Kidney (tissue), 13 donors: ENCODE measurements at regions not wholly inside any gene's neighbourhood (a gene's known extent, or its start where the extent isn't known, plus 50 kb on each side); places are given as distances from the start of the nearest gene placed in this dataset.

Experiments used
- DNase-seq, 5 donors: peaks; one replicate each; pipeline ENCODE4 v3.0.0-alpha.2; 2013 to 2020
- FAIRE-seq: peaks from 2 replicates; lab custom pipeline; 2012; peaks lifted over from hg19 to GRCh38; lab: Jason Lieb, UNC
- H3K27ac ChIP-seq, 2 donors: one replicate each; pipeline ENCODE4 v1.7.0; 2013; ENCODE audit warnings: low read depth in 2 of 2, low read length in 2 of 2, inconsistent platforms in 1 of 2
- H3K27me3 ChIP-seq: one replicate; pipeline ENCODE4 v1.7.1; 2013; ENCODE audit warnings: low read length, inconsistent platforms; ENCODE audit not compliant: control insufficient read depth, insufficient read depth
- H3K36me3 ChIP-seq, 3 donors: one replicate each; pipeline versions ENCODE4 v1.7.0 to v1.7.1; 2013; ENCODE audit warnings: low read length in 3 of 3, control low read depth in 1 of 3, inconsistent platforms in 1 of 3; ENCODE audit not compliant: insufficient read depth in 3 of 3, control insufficient read depth in 2 of 3
- H3K4me1 ChIP-seq, 3 donors: one replicate each; pipeline versions ENCODE4 v1.7.0 to v1.7.1; 2013; ENCODE audit warnings: low read length in 3 of 3, inconsistent platforms in 1 of 3, low read depth in 1 of 3; ENCODE audit not compliant: control insufficient read depth in 2 of 3, insufficient read depth in 2 of 3
- H3K4me3 ChIP-seq, 3 donors: one replicate each; pipeline versions ENCODE4 v1.7.0 to v1.8.1; 2013; ENCODE audit warnings: low read length in 3 of 3, control low read depth in 1 of 3, inconsistent platforms in 1 of 3
- H3K9ac ChIP-seq, 3 donors: one replicate each; pipeline versions ENCODE4 v1.7.0 to v1.7.1; 2013; ENCODE audit warnings: low read length in 3 of 3, control low read depth in 1 of 3, inconsistent platforms in 1 of 3
- H3K9me3 ChIP-seq, 3 donors: one replicate each; pipeline versions ENCODE4 v1.7.0 to v1.7.1; 2013; ENCODE audit warnings: low read length in 3 of 3, control low read depth in 1 of 3, inconsistent platforms in 1 of 3; ENCODE audit not compliant: control insufficient read depth in 2 of 3, insufficient read depth in 1 of 3
- intact Hi-C: fragments of 100-400 bp; cut with DNase I; formaldehyde crosslinking; loops from one replicate; pipeline ENCODE4 v1.11.1; 2022
- TF ChIP-seq, protein P1 (sequence below): IDR thresholded peaks from 3 replicates; pipeline ENCODE4 v1.5.1; 2012; ENCODE audit warnings: mild to moderate bottlenecking, moderate library complexity, borderline replicate concordance; ENCODE audit not compliant: insufficient read depth; ENCODE audit errors: extremely low read depth
- donor health status: control.
- donor health status: control.
- donor health status: control.
- donor health status: control.
- donor health status: control.
- donor health status: DM: yes; HTN: yes; CAD: no.
- donor health status: Normal renal cell carcinoma (clear cell type).

DNA sequence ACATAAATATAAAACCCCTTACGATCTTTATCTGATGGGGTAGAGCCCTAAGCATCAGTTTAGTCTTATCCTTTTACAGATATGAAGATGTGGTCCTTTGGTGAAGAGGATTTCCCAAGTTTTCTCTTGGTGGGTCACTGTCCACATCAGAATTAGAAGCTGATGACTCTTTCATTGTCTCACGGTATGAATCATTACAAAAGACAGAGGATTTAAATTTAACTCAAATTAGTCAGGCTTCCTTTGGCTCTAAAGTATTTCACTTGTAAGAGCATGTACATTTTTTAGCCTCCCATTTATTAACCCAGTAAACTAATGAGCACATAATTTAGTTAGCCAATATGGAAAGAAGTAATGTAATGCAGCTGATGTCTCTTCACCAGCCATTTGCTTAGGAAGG lies 49.9 kb upstream of the TMEM26 start:
- H3K27ac ChIP-seq, result no peak overlapping the region
- no peak overlapping the region for H3K4me3 ChIP-seq
- H3K36me3 ChIP-seq, result no peaks in the 10 kb centered on the region
- H3K27me3 ChIP-seq, result no peaks in the 10 kb centered on the region
- FAIRE-seq (no peak), DNase-seq (no peak)
- no peak overlapping the region for H3K9ac ChIP-seq
- no peaks in the 10 kb centered on the region for H3K9me3 ChIP-seq
- intact Hi-C loops, result no loop called here
- no peaks in the 10 kb centered on the region for H3K4me1 ChIP-seq
- TF ChIP-seq, protein P1, sequence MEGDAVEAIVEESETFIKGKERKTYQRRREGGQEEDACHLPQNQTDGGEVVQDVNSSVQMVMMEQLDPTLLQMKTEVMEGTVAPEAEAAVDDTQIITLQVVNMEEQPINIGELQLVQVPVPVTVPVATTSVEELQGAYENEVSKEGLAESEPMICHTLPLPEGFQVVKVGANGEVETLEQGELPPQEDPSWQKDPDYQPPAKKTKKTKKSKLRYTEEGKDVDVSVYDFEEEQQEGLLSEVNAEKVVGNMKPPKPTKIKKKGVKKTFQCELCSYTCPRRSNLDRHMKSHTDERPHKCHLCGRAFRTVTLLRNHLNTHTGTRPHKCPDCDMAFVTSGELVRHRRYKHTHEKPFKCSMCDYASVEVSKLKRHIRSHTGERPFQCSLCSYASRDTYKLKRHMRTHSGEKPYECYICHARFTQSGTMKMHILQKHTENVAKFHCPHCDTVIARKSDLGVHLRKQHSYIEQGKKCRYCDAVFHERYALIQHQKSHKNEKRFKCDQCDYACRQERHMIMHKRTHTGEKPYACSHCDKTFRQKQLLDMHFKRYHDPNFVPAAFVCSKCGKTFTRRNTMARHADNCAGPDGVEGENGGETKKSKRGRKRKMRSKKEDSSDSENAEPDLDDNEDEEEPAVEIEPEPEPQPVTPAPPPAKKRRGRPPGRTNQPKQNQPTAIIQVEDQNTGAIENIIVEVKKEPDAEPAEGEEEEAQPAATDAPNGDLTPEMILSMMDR, result no peak
